Activated naive CD8-positive, alpha-beta T cell treated with anti-CD3 and anti-CD28 coated beads, Interleukin-2, amount 50 U/mL, for 24 hours (primary cell): ENCODE measurements at regions not wholly inside any gene's neighbourhood (a gene's known extent, or its start where the extent isn't known, plus 50 kb on each side); places are given as distances from the start of the nearest gene placed in this dataset.

Experiments
- ATAC-seq: fragments of 150-1000 bp; cut with Tn5 transposase; one replicate; pipeline ENCODE4 v1.10.0; 2021
- DNase-seq: peaks from one replicate; pipeline ENCODE4 v3.0.0; 2021
- H3K27ac Mint-ChIP-seq: one replicate; pipeline ENCODE4 v1.8.0; 2021; ENCODE audit warnings: mild to moderate bottlenecking, mixed read lengths
- H3K27me3 Mint-ChIP-seq: one replicate; pipeline ENCODE4 v1.8.0; 2021; ENCODE audit warnings: mixed read lengths
- H3K36me3 Mint-ChIP-seq: one replicate; pipeline ENCODE4 v1.8.0; 2021; ENCODE audit warnings: low read depth, mixed read lengths
- H3K4me1 Mint-ChIP-seq: one replicate; pipeline ENCODE4 v1.8.0; 2021; ENCODE audit warnings: mixed read lengths
- H3K4me3 Mint-ChIP-seq: one replicate; pipeline ENCODE4 v1.8.0; 2021; ENCODE audit warnings: mild to moderate bottlenecking, moderate library complexity, mixed read lengths
- H3K9me3 Mint-ChIP-seq: one replicate; pipeline ENCODE4 v1.8.0; 2021; ENCODE audit warnings: mixed read lengths

GRCh38 chr4:35491093-35491492 lies 753.2 kb downstream of the ARAP2 start:
- DNase-seq = no peak

GRCh38 chr4:35493977-35494376 lies 750.3 kb downstream of the ARAP2 start:
- no peak overlapping the region for H3K4me3 Mint-ChIP-seq
- no peaks in the 10 kb centered on the region for H3K4me1 Mint-ChIP-seq
- no peaks in the 10 kb centered on the region for H3K27me3 Mint-ChIP-seq
- peaks cover 4% of the 10 kb centered on the region for H3K9me3 Mint-ChIP-seq
- no peak overlapping the region for H3K27ac Mint-ChIP-seq
- DNase-seq (no peak), ATAC-seq (no peak)
- no peaks in the 10 kb centered on the region for H3K36me3 Mint-ChIP-seq

More at GRCh38 chr4:35491093-35491492, 753.2 kb downstream of the ARAP2 start:
- H3K36me3 Mint-ChIP-seq = no peaks in the 10 kb centered on the region
- no peak for ATAC-seq
- no peaks in the 10 kb centered on the region for H3K27me3 Mint-ChIP-seq
- no peaks in the 10 kb centered on the region for H3K4me1 Mint-ChIP-seq
- peaks cover 4% of the 10 kb centered on the region for H3K9me3 Mint-ChIP-seq
- H3K4me3 Mint-ChIP-seq = no peak overlapping the region
- H3K27ac Mint-ChIP-seq = no peak overlapping the region

GRCh38 chr4:35494955-35495354 lies 749.4 kb downstream of the ARAP2 start:
- H3K9me3 Mint-ChIP-seq = peaks cover 4% of the 10 kb centered on the region
- ATAC-seq (no peak), DNase-seq (no peak)
- no peaks in the 10 kb centered on the region for H3K4me1 Mint-ChIP-seq
- no peaks in the 10 kb centered on the region for H3K27me3 Mint-ChIP-seq
- no peak overlapping the region for H3K4me3 Mint-ChIP-seq
- H3K36me3 Mint-ChIP-seq = no peaks in the 10 kb centered on the region
- no peak overlapping the region for H3K27ac Mint-ChIP-seq

- no peak for ATAC-seq
- Mint-ChIP-seq H3K36me3 (no peaks in the 10 kb centered on the region), H3K9me3 (peaks cover 7% of the 10 kb centered on the region)
Measured at GRCh38 chr4:35500812-35501211, 743.5 kb downstream of the ARAP2 start.

GRCh38 chr4:35503435-35503834 lies 740.9 kb downstream of the ARAP2 start:
- Mint-ChIP-seq H3K27me3 (no peaks in the 10 kb centered on the region), H3K4me3 (no peak overlapping the region), H3K9me3 (peaks cover 7% of the 10 kb centered on the region), H3K36me3 (no peaks in the 10 kb centered on the region), H3K27ac (no peak overlapping the region), H3K4me1 (no peaks in the 10 kb centered on the region)
- ATAC-seq (no peak), DNase-seq (no peak)

More at GRCh38 chr4:35500812-35501211, 743.5 kb downstream of the ARAP2 start:
- Mint-ChIP-seq H3K4me1 (no peaks in the 10 kb centered on the region), H3K4me3 (no peak overlapping the region), H3K27me3 (no peaks in the 10 kb centered on the region), H3K27ac (no peak overlapping the region)
- DNase-seq = no peak

- no peak for ATAC-seq
- Mint-ChIP-seq H3K4me3 (no peak overlapping the region), H3K27ac (no peak overlapping the region), H3K27me3 (no peaks in the 10 kb centered on the region), H3K36me3 (no peaks in the 10 kb centered on the region), H3K9me3 (peaks cover 7% of the 10 kb centered on the region), H3K4me1 (no peaks in the 10 kb centered on the region)
- DNase-seq = no peak
Measured at GRCh38 chr4:35506161-35506560, 738.2 kb downstream of the ARAP2 start.

GRCh38 chr4:35511851-35512250 lies 732.5 kb downstream of the ARAP2 start:
- ATAC-seq (no peak), DNase-seq (no peak)
- no peaks in the 10 kb centered on the region for H3K27me3 Mint-ChIP-seq
- no peaks in the 10 kb centered on the region for H3K4me1 Mint-ChIP-seq
- H3K9me3 Mint-ChIP-seq = no peaks in the 10 kb centered on the region
- H3K27ac Mint-ChIP-seq = no peak overlapping the region
- H3K36me3 Mint-ChIP-seq = no peaks in the 10 kb centered on the region
- H3K4me3 Mint-ChIP-seq = no peak overlapping the region

GRCh38 chr4:35516102-35516501 lies 728.2 kb downstream of the ARAP2 start:
- Mint-ChIP-seq H3K27me3 (no peaks in the 10 kb centered on the region), H3K4me3 (no peak overlapping the region), H3K4me1 (no peaks in the 10 kb centered on the region), H3K36me3 (no peaks in the 10 kb centered on the region), H3K9me3 (no peaks in the 10 kb centered on the region), H3K27ac (no peak overlapping the region)
- ATAC-seq (no peak), DNase-seq (no peak)

GRCh38 chr4:35520059-35520458 lies 724.3 kb downstream of the ARAP2 start:
- ATAC-seq (no peak), DNase-seq (no peak)
- Mint-ChIP-seq H3K27ac (no peak overlapping the region), H3K4me3 (no peak overlapping the region), H3K9me3 (peaks cover 9% of the 10 kb centered on the region), H3K36me3 (no peaks in the 10 kb centered on the region), H3K27me3 (no peaks in the 10 kb centered on the region), H3K4me1 (no peaks in the 10 kb centered on the region)

GRCh38 chr4:35521682-35522081 lies 722.6 kb downstream of the ARAP2 start:
- no peaks in the 10 kb centered on the region for H3K27me3 Mint-ChIP-seq
- H3K9me3 Mint-ChIP-seq = peaks cover 9% of the 10 kb centered on the region
- H3K27ac Mint-ChIP-seq = no peak overlapping the region
- H3K36me3 Mint-ChIP-seq = no peaks in the 10 kb centered on the region
- ATAC-seq (no peak), DNase-seq (no peak)
- H3K4me1 Mint-ChIP-seq = no peaks in the 10 kb centered on the region
- no peak overlapping the region for H3K4me3 Mint-ChIP-seq

GRCh38 chr4:35525192-35525978 lies 718.9 kb downstream of the ARAP2 start:
- no peak overlapping the region for H3K27ac Mint-ChIP-seq
- H3K4me3 Mint-ChIP-seq = no peak overlapping the region
- no peaks in the 10 kb centered on the region for H3K27me3 Mint-ChIP-seq
- no peak for DNase-seq
- H3K4me1 Mint-ChIP-seq = no peaks in the 10 kb centered on the region
- H3K36me3 Mint-ChIP-seq = no peaks in the 10 kb centered on the region
- no peak for ATAC-seq
- H3K9me3 Mint-ChIP-seq = peaks cover 13% of the 10 kb centered on the region

- no peaks in the 10 kb centered on the region for H3K4me1 Mint-ChIP-seq
- ATAC-seq = no peak
- DNase-seq = no peak
- peaks cover 13% of the 10 kb centered on the region for H3K9me3 Mint-ChIP-seq
- H3K36me3 Mint-ChIP-seq = no peaks in the 10 kb centered on the region
- no peak overlapping the region for H3K4me3 Mint-ChIP-seq
- H3K27ac Mint-ChIP-seq = no peak overlapping the region
- H3K27me3 Mint-ChIP-seq = no peaks in the 10 kb centered on the region
Measured at GRCh38 chr4:35526456-35526855, 717.9 kb downstream of the ARAP2 start.

GRCh38 chr4:35534962-35535361 lies 709.4 kb downstream of the ARAP2 start:
- no peak overlapping the region for H3K27ac Mint-ChIP-seq
- no peaks in the 10 kb centered on the region for H3K36me3 Mint-ChIP-seq
- no peaks in the 10 kb centered on the region for H3K4me1 Mint-ChIP-seq
- H3K4me3 Mint-ChIP-seq = no peak overlapping the region
- ATAC-seq (no peak), DNase-seq (no peak)
- no peaks in the 10 kb centered on the region for H3K27me3 Mint-ChIP-seq
- H3K9me3 Mint-ChIP-seq = peaks cover 3% of the 10 kb centered on the region

- peaks cover 10% of the 10 kb centered on the region for H3K9me3 Mint-ChIP-seq
- H3K36me3 Mint-ChIP-seq = no peaks in the 10 kb centered on the region
- no peak for ATAC-seq
Measured at GRCh38 chr4:35538807-35539206, 705.5 kb downstream of the ARAP2 start.

GRCh38 chr4:35539404-35540055 lies 704.8 kb downstream of the ARAP2 start:
- no peak for DNase-seq
- H3K27me3 Mint-ChIP-seq = no peaks in the 10 kb centered on the region
- ATAC-seq = no peak
- H3K9me3 Mint-ChIP-seq = peaks cover 10% of the 10 kb centered on the region
- no peak overlapping the region for H3K4me3 Mint-ChIP-seq
- H3K4me1 Mint-ChIP-seq = no peaks in the 10 kb centered on the region
- no peaks in the 10 kb centered on the region for H3K36me3 Mint-ChIP-seq
- no peak overlapping the region for H3K27ac Mint-ChIP-seq

More at GRCh38 chr4:35538807-35539206, 705.5 kb downstream of the ARAP2 start:
- Mint-ChIP-seq H3K4me1 (no peaks in the 10 kb centered on the region), H3K4me3 (no peak overlapping the region), H3K27me3 (no peaks in the 10 kb centered on the region), H3K27ac (no peak overlapping the region)
- no peak for DNase-seq
